BE2C (cell line): ENCODE measurements at regions not wholly inside any gene's neighbourhood (a gene's known extent, or its start where the extent isn't known, plus 50 kb on each side); places are given as distances from the start of the nearest gene placed in this dataset.
A peak's percentile ranks its signal among the peaks of the same experiment; 100 is the strongest.

Experiments
- DNase-seq: peaks from one replicate; pipeline ENCODE4 v3.0.0-alpha.2; 2020
- H3K27me3 ChIP-seq: fragments of 250-450 bp; sonication (Bioruptor Pico); 2 replicates; pipeline ENCODE4 v1.5.1; 2020; ENCODE audit warnings: mild to moderate bottlenecking
- H3K36me3 ChIP-seq: fragments of 250-450 bp; sonication (Bioruptor Pico); 2 replicates; pipeline ENCODE4 v1.5.1; 2020; ENCODE audit warnings: mild to moderate bottlenecking
- H3K4me1 ChIP-seq: fragments of 250-450 bp; sonication (Bioruptor Pico); 2 replicates; pipeline ENCODE4 v1.5.1; 2020
- H3K4me3 ChIP-seq: 2 replicates; pipeline ENCODE4 v1.5.1; 2011; ENCODE audit warnings: low read depth, low read length
- H3K9me3 ChIP-seq: fragments of 250-450 bp; sonication (Bioruptor Pico); 2 replicates; pipeline ENCODE4 v1.5.1; 2020
- TF ChIP-seq, protein P1 (sequence below): IDR thresholded peaks from 2 replicates; pipeline ENCODE4 v1.5.1; 2012; ENCODE audit warnings: mild to moderate bottlenecking, low read depth, low read length

DNA sequence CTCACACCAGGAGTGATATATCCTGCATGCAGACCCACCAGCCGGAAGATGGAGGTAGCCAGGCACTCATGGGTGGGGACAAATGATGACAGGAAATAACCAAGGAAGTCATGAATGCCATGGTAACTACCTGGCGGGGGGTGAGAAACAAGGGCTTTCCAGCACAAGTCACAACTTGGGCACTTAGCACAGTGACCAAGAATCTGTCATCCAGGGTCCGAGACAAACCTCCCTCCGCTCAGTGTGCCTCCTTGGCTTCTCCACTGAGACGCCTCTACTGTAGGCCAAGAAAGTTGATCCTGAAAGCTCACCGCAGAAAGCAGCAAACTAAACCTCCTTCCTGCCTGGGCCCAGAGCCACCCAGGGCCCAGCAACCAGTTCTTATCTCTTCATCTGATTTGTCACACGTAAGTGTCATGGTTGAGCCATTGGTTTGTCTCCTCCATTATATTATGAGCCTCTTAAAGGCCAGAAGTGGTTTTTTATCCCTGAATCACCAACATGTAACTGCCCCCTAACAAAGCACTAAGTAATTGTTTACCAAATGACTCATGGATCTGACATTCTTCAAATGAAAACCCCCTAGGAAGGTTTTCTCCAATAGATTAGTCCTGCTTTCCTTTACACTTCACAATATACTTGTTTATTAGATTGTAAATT is 84.3 kb upstream of the TAB2 start:
- no peak for DNase-seq
- TF ChIP-seq, protein P1, sequence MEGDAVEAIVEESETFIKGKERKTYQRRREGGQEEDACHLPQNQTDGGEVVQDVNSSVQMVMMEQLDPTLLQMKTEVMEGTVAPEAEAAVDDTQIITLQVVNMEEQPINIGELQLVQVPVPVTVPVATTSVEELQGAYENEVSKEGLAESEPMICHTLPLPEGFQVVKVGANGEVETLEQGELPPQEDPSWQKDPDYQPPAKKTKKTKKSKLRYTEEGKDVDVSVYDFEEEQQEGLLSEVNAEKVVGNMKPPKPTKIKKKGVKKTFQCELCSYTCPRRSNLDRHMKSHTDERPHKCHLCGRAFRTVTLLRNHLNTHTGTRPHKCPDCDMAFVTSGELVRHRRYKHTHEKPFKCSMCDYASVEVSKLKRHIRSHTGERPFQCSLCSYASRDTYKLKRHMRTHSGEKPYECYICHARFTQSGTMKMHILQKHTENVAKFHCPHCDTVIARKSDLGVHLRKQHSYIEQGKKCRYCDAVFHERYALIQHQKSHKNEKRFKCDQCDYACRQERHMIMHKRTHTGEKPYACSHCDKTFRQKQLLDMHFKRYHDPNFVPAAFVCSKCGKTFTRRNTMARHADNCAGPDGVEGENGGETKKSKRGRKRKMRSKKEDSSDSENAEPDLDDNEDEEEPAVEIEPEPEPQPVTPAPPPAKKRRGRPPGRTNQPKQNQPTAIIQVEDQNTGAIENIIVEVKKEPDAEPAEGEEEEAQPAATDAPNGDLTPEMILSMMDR = no peak
- Histone ChIP-seq H3K4me1 (peaks cover 35% of the 10 kb centered on the region), H3K27me3 (no peaks in the 10 kb centered on the region), H3K9me3 (no peaks in the 10 kb centered on the region), H3K4me3 (no peak overlapping the region), H3K36me3 (no peaks in the 10 kb centered on the region)

DNA sequence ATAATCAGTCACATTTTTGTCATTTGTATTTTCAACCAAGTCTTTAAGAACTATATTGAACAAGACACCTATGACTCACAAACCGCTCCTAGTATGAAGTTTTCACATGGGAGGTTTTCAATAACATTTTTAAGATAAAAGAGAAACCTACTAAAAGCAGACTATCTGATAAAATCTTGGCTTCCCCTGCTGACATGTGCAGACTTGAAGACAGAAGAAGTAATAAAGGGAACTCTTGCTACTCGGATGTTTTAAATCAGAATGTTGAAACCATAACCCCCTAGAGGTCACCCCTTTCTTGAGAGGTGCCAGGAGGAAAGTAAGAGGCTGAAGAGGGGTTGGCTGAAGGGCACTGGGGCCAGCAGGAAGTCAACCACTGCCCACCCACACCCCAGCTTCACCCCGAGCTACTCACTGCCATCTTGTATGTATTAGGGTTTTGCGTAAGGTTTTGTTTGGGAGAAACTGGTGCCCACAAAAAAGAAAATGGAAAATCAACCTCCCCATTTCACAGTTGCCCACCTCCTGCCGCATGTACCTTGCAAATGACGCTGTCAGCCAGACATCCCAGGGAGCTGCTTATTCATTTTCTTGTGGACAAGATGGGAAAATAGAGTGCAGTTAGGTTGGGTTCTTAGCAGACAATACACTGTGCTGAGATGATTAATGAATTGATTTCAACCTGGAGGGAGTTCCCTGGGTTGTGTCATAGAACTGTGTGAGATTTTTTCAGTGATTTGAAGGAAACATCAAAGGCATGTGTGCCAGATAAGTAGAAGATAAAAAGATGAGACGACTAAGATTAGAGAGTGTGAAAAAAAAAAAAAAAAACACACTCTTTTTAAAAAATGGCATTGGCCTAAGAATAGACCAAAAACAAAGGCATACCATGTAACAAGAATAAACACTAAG is 83.2 kb upstream of the TAB2 start:
- Histone ChIP-seq H3K36me3 (no peaks in the 10 kb centered on the region), H3K9me3 (peaks cover 4% of the 10 kb centered on the region; the same call in 1 of the 2 replicates), H3K4me1 (peaks cover 29% of the 10 kb centered on the region), H3K4me3 (no peak overlapping the region), H3K27me3 (no peaks in the 10 kb centered on the region)
- DNase-seq = no peak
- TF ChIP-seq, protein P1 = no peak

- peak; percentile 35 for DNase-seq
- peaks cover 4% of the 10 kb centered on the region; the same call in 1 of the 2 replicates for H3K9me3 ChIP-seq
- TF ChIP-seq, protein P1 = no peak
- H3K4me1 ChIP-seq = peaks cover 29% of the 10 kb centered on the region
- H3K36me3 ChIP-seq = no peaks in the 10 kb centered on the region
- H3K27me3 ChIP-seq = no peaks in the 10 kb centered on the region
- no peak overlapping the region for H3K4me3 ChIP-seq
Observed at GRCh38 chr6:149235130-149235561, 82.4 kb upstream of the TAB2 start.

DNA sequence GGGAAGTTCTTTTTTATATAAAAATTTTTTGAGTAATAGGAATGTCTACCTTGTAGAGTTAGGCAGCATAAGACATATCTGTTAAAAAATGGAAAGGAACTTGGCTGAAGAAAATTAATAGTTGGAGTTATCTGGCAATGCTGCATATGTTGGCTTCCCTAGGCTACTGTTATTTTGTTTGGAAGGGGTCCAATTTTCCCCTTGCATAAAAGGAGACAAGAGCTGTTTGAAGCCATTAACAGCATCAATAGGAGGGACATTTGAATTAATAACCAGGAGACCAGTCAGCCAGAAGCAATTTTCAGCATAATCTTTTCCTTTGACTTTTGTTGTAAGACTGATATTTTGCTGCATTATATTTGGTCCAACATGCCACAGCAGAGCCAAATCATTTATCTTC is 80.9 kb upstream of the TAB2 start:
- H3K27me3 ChIP-seq = no peaks in the 10 kb centered on the region
- DNase-seq = no peak

GRCh38 chr6:149237464-149237863 is 80.0 kb upstream of the TAB2 start:
- no peaks in the 10 kb centered on the region for H3K36me3 ChIP-seq
- DNase-seq = no peak
- TF ChIP-seq, protein P1 = no peak
- no peak overlapping the region for H3K4me3 ChIP-seq
- peaks cover 29% of the 10 kb centered on the region for H3K4me1 ChIP-seq
- no peaks in the 10 kb centered on the region for H3K27me3 ChIP-seq
- peaks cover 4% of the 10 kb centered on the region; the same call in 1 of the 2 replicates for H3K9me3 ChIP-seq

More for the DNA sequence above, 80.9 kb upstream of the TAB2 start:
- H3K36me3 ChIP-seq = no peaks in the 10 kb centered on the region
- peaks cover 4% of the 10 kb centered on the region; the same call in 1 of the 2 replicates for H3K9me3 ChIP-seq
- peaks cover 29% of the 10 kb centered on the region for H3K4me1 ChIP-seq
- H3K4me3 ChIP-seq = no peak overlapping the region
- TF ChIP-seq, protein P1 = no peak
